ENCODE measurements at regions not wholly inside any gene's neighbourhood (a gene's known extent, or its start where the extent isn't known, plus 50 kb on each side); places are given as distances from the start of the nearest gene placed in this dataset.
A peak's percentile ranks its signal among the peaks of the same experiment; 100 is the strongest.

- DNase-seq (ENCODE audit: low spot score), result no peak
Measured at GRCh38 chr18:71011389-71011788, 722.5 kb downstream of the SOCS6 start.

GRCh38 chr18:71008257-71008656 is 719.4 kb downstream of the SOCS6 start:
- no peak for DNase-seq (ENCODE audit: low spot score)

- DNase-seq (ENCODE audit: low spot score), result no peak
Measured at GRCh38 chr18:71001597-71001996, 712.8 kb downstream of the SOCS6 start.

GRCh38 chr18:70998490-70998889 is 709.6 kb downstream of the SOCS6 start:
- no peak for DNase-seq (ENCODE audit: low spot score)

- DNase-seq (ENCODE audit: low spot score), result no peak
Measured at GRCh38 chr18:70994116-70994515, 705.3 kb downstream of the SOCS6 start.

DNA sequence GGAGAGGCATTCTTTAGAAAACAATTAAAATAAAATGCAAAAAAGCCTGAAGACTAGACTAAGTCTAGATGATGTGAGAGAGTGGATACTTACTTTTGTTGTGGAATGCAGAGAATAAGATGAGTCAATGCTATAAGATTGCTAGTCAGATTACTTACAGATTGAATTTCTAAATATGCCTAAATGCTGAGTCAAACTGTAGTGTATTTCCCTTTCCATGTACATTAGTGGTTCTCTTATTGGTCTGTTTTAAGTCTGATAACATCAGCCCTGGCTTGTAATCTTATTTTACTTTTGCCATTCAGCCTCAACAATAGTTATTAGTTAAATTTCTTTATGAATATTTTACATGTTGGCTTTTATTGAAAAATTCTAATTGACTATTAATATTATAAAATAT is 702.7 kb downstream of the SOCS6 start:
- DNase-seq (ENCODE audit: low spot score), result no peak

GRCh38 chr18:70985948-70986347 is 697.1 kb downstream of the SOCS6 start:
- no peak for DNase-seq (ENCODE audit: low spot score)

DNA sequence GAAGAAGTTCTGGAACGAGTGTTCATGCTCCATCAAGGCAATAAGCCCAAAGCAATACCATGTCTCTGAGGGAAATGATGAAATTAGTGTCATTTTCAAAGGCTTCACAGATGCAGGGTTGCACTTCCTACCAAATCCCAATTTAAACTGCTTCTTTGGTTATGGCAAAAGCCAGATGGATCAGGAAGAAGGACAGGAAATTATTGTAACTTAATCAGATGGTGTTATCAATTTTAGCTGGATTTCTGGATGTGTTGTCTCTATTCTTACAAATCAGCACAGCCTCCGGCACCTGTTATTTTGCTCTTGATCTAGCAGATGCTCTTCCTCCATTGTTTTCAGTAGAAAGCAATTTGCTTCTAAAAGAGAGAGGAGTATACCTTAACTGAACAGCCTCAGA is 693.4 kb downstream of the SOCS6 start:
- no peak for DNase-seq (ENCODE audit: low spot score)

DNA sequence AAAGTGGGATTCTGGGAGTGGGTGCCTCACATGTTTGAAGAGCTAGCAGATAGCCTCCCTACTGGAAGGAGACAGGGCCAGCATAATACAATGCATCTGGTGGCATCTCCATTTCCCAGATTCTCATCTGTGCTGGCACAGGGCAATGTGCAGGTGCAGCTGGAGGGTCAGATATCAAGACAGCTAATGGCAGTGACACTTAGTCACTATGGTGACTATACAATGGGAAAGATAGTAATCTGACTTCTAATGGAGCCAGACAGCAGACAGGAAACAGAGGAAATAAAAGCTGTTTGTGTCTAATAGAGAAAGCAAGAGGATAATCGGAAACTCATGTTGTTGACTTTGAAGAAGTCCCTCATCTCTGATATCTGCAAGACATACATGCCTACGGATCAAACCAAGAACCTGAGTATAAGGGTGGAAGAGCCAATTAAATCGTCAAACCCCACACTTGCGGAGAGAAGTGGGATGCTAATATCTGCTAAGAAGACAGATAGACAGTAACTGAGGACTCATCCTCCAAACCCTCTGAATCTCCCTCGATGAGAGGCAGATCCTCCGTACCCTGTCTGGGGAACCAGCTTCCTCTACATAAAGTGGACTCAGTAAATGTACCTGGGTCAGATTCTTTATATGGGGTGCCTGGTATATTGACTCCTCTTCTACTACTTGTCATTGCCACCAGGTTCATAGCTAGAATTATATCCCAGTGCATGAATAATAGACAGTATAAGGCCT is 692.7 kb downstream of the SOCS6 start:
- DNase-seq (ENCODE audit: low spot score), result no peak

GRCh38 chr18:70973626-70974025 is 684.8 kb downstream of the SOCS6 start:
- DNase-seq (ENCODE audit: low spot score), result no peak

- no peak for DNase-seq (ENCODE audit: low spot score)
Measured at GRCh38 chr18:70966419-70966818, 677.6 kb downstream of the SOCS6 start.

GRCh38 chr18:70961939-70962338 is 673.1 kb downstream of the SOCS6 start:
- no peak for DNase-seq (ENCODE audit: low spot score)

DNA sequence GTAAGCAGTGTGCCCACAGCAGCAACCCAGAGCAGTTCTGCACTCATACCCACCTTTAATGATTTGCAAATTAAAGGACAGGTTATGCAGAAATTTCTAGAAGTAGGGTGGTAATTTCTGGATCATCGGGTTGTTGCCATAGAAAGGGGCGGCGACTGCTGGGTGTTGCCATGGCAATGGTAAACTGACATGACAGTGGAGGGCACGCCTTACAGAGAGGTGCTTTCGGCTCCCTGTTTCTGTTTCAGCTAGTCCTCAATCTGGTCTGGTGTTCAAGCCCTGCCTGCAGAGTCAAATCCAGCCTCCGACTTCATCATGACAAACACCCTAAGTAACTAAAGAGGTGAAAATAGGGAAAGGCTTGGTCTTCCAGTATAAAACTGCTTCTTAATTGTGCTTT is 667.7 kb downstream of the SOCS6 start:
- no peak for DNase-seq (ENCODE audit: low spot score)

GRCh38 chr18:70936160-70936559 is 647.3 kb downstream of the SOCS6 start:
- DNase-seq (ENCODE audit: low spot score), result no peak

DNA sequence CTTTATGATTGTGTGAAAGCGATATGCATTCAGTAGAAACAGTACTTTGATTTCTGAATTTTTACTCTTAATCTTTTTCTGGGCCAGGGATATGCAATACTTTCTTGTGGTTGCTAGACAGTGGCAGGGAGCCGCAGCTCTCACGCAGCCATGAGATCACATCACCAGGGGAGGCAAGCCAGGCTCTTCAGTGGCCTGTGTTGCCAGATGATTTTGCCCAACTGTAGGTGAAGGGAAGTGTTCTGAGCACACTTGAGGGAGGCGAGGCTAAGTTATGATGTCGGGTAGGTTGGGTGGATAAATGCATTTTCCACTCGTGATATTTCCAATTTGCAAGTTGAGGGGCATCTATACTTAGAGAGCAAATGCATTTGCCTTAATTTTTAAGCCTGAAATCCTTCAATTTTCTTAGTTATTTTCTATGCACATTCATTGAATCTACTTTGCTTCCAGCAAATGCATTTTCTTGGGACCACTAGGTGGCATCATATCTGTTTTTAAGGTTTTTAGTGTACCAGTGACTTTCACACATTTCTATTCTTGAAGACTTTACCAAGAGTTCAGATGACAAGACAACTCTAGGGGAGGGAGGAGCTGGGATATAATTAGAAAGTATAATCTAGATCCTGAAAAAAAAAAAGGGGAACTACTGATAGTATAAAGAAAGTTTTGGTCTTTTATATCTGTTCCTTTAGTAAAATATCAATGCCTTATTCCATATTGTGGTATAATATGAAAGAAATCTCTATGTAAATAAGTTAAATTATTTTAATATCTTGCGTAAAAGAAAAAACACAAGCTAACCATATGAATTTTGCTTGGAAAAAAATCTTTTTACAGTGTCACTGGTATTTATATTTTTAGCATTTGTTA is 643.3 kb downstream of the SOCS6 start:
- peak; percentile 22 for DNase-seq (ENCODE audit: low spot score)

- no peak for DNase-seq (ENCODE audit: low spot score)
Measured at GRCh38 chr18:70920840-70921374, 632.1 kb downstream of the SOCS6 start.

- DNase-seq (ENCODE audit: low spot score), result no peak
Measured at GRCh38 chr18:70907673-70908072, 618.8 kb downstream of the SOCS6 start.

- no peak for DNase-seq (ENCODE audit: low spot score)
Measured at GRCh38 chr18:70892381-70892780, 603.5 kb downstream of the SOCS6 start.

DNA sequence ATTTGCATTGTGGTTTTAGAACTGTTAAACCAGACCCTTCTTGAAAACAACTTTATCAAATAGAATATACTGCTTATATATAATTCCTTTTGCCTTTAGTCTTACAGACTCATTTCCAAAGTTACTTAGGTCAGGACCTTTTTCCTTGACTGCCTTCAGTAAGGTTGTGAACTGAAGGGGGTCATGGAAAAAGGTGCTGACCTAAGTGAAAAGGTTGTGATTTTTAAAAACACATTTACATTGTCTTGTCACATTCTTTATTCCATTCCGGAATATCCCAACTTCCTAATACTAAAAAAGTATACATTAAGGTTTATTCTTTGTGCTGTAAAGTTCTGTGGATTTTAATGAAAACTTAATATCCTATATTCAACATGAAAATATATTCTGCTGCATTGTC is 581.4 kb downstream of the SOCS6 start:
- no peak for DNase-seq (ENCODE audit: low spot score)

DNA sequence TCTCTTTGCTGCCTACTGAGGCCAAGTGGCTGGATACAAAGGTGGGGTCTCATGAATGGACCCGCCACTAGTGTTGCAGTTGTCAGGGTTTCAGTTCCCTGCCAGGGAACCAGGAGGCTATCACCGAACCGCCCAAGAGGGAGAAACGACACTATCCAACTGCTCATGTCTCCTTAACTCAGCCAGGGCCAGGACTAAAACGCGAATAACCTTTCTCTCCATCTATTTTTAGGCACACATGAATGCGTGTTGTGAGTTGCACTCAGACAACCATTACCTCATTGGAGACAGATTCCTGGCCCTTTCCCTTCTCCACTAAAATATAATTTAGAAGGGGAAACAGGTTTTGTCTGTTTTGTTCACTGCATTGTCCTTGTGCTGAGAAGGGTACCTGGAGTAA is 559.5 kb downstream of the SOCS6 start:
- DNase-seq (ENCODE audit: low spot score), result no peak

- DNase-seq (ENCODE audit: low spot score), result no peak
Measured at GRCh38 chr18:70840649-70841048, 551.8 kb downstream of the SOCS6 start.

GRCh38 chr18:70827632-70828031 is 538.8 kb downstream of the SOCS6 start:
- DNase-seq (ENCODE audit: low spot score), result no peak

- no peak for DNase-seq (ENCODE audit: low spot score)
Measured at GRCh38 chr18:70826571-70826970, 537.7 kb downstream of the SOCS6 start.

Measured in umbilical cord (tissue), 1 donor.